HG03342 (cell line): ENCODE measurements at regions not wholly inside any gene's neighbourhood (a gene's known extent, or its start where the extent isn't known, plus 50 kb on each side); places are given as distances from the start of the nearest gene placed in this dataset.

ENCODE experiments used
- ATAC-seq: cut with Tn5 transposase; IDR thresholded peaks from one replicate; pipeline ENCODE4 v1.9.1; 2021; ENCODE audit warnings: mild to moderate bottlenecking, moderate library complexity; ENCODE audit not compliant: unreplicated experiment

- no peak for ATAC-seq
Observed at GRCh38 chr4:188811121-188811520, 671.9 kb downstream of the TRIML1 start.

DNA sequence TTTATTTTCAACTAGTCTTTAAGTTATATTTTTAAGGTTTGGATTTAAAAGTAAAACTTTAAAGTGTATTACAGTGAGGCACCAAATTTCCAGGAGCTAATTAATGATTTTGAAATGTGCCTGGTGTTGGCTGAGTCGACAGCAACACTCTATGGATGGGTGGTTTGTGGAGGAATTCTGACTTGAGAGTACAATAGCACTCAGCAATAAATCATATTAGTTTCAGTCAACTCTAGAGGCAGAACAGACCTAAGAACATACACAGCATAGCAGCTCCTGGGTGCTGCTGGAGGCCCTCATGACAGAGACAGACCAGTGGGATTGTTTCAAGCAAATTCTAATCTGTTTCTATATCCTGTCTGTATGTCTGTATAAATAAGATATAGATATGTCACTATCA is 673.4 kb downstream of the TRIML1 start:
- ATAC-seq: no peak

- ATAC-seq: no peak
Observed at GRCh38 chr4:188818300-188818699, 679.1 kb downstream of the TRIML1 start.

GRCh38 chr4:188819233-188819632 is 680.0 kb downstream of the TRIML1 start:
- ATAC-seq: no peak

DNA sequence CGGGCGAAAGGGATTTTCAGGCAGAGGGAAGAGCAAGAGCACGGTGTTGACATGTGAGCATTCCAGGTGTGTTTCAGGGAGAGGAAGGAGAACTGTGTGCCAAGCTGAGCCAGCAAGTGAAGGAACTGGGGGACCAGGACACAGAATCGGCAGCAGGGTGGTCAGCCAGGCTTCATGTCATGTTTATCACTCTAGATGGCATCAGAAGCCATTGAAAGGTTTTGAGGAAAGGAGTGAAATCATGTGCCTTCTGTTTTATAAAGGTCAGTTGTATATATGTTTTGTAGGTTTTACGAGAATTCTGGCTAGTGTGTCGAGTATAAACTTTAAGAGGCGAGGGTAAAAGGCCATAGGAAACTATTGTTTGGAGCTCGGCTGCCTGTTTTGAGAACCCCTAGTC is 682.3 kb downstream of the TRIML1 start:
- no peak for ATAC-seq

DNA sequence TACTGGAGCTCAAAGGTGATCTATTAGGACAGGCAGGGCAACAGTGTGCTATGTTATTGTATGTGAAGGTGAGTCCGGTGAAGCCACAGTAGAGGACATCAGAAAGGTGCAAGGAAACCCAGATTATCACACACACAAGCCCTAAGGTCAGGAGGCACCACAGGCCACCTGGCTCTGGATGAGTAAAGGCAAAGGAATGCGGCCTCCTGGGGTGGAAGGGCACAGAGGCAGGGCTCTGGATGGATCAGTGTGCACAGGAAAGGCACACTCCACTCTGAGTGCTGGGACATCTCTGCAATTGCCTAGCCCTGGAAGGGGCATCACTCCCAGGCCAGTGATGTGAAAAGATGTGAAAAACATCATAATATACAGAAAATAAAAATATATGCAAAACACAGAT is 683.5 kb downstream of the TRIML1 start:
- no peak for ATAC-seq

GRCh38 chr4:188824553-188824952 is 685.3 kb downstream of the TRIML1 start:
- no peak for ATAC-seq

DNA sequence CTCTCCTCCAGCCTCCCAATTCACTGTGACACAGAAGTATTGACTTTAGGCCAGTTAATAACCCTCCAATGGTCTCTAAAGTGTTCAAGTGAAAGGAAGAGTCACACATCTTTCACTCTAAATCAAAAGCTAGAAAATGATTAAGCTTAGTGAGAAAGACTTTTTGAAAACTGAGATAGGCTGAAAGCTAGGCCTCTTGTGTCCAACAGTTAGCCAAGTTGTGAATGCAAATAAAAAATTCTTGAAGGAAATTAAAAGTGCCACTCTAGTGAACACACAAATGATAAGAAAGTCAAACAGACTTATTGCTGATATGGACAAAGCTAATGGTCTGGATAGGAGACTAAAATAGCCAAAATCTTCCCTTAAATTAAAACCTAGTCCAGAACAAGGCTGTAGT is 687.2 kb downstream of the TRIML1 start:
- no peak for ATAC-seq

GRCh38 chr4:188839704-188840103 is 700.5 kb downstream of the TRIML1 start:
- ATAC-seq: no peak

DNA sequence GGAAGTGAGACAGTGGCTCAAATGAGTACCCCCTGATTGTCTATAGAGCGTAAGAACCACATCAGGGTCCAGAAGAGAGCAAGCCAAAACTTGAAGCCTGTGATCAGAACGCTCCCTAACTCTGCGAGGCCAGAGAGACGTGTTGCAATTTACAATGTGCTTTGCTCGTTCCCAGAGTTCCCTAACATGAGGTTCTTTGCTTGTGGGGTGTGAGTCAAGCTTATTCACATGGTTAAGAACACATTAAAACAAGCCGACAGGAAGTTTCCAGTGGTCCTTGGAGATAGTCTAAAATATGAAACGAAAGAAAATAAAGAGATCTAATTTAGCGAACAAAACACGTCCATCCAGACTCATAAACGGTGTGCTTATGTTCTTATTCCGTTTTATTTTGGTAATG is 702.3 kb downstream of the TRIML1 start:
- no peak for ATAC-seq

GRCh38 chr4:188854436-188854835 is 715.2 kb downstream of the TRIML1 start:
- ATAC-seq: no peak

GRCh38 chr4:188858696-188859095 is 719.5 kb downstream of the TRIML1 start:
- ATAC-seq: no peak

DNA sequence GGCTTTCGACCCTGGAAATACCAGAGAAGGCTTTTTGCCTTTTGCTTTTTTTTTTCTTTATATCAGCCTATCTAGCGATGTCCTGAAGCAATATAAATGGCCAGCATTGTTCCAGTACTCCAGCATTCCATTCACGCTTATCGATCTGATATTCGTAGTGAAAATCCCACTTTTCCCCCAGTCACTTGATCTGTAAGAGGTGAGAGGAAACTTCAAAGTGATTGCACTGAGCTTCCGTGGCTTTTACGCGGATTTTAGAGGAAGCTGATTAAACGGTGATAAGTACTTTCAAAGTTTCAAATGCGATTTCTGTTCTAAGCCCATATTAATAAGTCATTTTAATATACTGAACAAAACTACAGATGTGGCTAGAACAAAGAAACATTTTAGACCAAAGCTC is 725.5 kb downstream of the TRIML1 start:
- ATAC-seq: no peak

GRCh38 chr4:188867796-188868195 is 728.6 kb downstream of the TRIML1 start:
- no peak for ATAC-seq

DNA sequence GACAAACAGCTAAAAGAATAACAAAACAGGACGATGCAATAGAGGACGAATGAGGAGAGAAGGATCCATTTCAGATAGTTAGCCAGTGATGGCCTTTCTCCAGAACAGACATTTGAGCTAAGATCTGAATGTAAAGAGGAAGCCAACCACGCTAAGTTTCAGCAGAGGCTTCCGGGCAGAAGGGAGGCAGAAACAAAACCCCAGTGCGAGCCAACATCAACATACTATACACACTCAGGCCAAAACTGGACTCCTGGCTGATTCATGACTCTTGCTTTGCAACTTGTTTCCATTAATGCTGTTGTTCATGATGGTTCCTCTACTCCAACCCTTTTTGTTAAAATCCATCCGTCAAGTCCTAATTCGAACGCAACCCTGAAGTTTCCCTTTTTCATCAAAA is 730.3 kb downstream of the TRIML1 start:
- no peak for ATAC-seq

DNA sequence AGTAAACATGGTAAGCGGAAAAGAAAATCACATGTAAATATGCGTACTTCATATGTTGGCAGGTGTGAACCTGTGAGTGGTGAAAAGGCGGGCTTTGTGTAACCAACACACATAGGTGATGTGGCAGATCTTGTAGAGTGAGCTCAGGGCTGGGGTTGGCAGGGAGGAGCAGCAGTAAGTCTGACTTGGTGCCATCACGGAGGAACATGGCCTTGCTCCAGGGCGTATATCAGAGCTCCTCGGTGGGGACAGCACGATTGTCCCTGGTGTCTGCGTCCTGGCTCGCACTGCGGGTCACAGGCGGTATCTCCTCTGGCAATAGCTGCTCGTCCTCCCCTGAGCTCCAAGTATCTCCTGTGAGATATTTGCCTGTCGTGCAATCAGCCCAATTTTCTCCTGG is 733.6 kb downstream of the TRIML1 start:
- no peak for ATAC-seq

DNA sequence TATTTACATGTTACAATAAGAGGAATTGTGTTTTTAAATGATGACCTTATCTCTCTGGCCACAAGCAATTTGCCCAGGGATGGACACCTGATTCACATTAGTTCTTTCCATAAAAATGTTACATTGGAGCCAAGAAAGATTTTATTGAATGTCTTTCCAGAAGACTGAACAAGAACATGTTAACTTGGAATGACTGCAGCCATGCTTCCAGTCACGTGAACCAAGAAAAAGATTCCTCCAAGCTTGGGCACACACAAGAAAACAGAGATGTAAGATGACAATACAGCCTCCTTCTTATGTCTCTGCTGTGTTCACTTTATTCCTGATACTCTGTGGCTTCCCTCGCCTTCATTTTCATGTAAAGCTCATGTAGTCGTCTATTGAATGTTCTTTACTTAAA is 737.6 kb downstream of the TRIML1 start:
- no peak for ATAC-seq

DNA sequence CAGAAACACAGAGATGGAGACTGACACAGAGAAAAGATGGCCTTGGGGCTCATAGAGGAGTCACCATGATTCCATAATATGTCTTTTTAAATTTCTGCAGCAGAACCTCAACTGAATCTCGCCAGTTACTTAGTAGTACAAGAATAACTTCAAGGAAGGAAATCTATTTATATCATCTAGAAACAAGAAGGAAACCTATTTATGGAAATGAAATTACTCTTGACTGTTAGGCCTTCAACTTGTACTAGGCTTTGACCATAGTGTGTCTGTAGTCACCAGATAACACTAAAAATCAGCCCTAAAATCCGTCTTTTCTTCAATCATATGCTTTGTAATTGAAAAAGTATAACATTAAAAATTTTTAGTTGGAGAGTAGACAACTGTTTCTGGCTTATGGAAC is 740.4 kb downstream of the TRIML1 start:
- no peak for ATAC-seq

DNA sequence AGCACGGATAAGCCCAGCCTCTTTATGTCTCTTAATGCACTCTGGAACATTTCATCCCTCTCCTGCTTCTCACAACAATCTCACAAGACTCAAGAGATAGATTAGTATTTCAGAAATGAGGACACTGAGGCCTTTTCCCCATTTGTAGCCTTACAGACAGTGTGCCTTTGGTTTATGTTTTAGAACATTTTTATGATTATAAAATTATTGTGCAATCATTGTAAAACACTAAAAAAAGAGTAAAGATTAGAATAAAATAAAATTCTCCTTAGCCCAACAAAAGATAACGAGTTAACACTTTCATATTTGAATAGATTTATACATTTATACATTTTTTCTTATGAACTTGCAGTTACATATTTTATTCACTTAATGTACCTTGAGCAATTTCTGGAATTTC is 748.7 kb downstream of the TRIML1 start:
- ATAC-seq: no peak

DNA sequence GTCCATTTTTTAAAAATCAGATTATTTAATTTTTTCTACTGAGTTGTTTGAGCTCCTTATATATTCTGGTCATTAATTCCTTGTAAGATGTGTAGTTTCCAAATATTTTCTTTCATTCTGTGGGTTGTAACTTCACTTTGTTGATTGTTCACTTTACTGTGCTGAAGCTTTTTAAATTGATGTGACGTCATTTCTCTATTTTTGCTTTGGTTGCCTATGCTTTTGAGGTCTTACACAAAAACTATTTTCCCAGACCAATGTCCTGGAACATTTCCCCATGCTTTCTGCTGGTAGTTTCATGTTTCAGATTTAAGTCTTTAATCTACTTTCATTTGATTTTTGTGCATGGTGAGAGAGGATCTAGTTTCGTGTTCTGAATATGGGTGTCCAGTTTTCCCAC is 753.6 kb downstream of the TRIML1 start:
- no peak for ATAC-seq

DNA sequence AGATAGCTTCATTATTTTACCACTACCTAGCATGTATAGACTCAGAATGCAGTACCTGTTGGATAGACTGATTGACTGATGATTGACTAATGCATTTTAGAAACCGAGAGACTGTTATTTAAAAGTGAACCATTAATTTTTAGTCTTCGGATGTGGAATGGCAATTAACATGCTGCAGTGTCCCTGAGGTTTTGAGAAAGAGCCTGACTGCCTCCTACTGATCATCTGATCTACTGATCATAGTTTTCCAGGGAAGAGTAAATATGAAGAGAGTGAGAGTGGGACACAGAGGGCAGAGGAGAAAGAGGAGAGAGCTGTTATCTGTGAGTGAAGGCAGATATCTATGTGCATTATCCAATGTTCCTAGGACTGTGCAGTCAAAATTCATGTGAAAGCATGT is 764.7 kb downstream of the TRIML1 start:
- no peak for ATAC-seq

DNA sequence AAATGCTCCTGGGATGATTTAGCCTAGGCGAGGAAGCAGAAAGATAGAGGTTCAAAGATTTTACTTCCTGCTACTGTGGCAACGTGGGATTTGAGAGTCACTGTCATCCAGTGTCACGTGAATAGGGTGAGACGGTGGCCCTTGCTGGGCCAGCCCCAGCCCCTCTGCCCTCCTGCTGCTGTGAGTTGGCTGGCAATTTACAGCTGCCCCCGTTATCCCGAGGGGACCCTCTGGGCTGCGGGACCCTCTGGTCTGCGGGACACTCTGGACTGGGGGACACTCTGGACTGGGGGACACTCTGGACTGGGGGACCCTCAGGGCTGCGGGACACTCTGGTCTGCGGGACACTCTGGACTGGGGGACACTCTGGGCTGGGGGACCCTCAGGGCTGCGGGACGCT is 765.4 kb downstream of the TRIML1 start:
- no peak for ATAC-seq

DNA sequence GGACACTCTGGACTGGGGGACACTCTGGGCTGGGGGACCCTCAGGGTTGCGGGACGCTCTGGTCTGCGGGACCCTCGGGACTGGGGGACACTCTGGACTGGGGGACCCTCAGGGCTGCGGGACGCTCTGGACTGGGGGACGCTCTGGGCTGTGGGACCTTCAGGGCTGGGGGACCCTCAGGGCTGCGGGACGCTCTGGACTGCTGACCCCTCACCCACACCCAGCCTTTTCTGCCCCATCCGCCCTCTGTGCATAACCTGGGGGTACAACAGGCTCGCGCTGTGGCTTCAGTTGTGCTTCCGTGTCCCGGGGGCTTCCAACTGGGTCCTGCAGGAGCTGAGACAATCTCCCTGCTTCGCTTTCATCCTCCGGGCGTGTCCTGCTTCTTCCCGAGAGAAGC is 766.0 kb downstream of the TRIML1 start:
- ATAC-seq: no peak

GRCh38 chr4:188911199-188911598 is 772.0 kb downstream of the TRIML1 start:
- ATAC-seq: no peak
